ENCODE measurements at regions not wholly inside any gene's neighbourhood (a gene's known extent, or its start where the extent isn't known, plus 50 kb on each side); places are given as distances from the start of the nearest gene placed in this dataset.
A peak's percentile ranks its signal among the peaks of the same experiment; 100 is the strongest.

DNA sequence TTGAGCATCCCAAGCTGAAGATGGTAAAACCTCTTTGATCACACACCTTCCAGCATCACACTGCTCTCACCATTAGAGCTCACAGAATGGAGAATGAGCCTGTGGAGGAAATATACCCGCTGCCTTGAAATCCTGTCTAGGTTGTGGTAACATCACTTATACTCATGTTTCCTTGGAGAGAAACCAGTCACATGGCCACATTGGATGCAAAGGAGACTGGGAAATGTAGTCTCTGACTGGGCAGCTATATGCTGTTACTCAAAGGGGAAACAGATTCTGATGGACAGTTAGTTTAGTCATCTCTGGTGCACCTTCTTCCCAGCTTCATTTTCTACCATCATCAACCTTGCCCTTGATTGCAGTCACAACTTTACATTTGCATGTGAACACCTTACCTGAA lies 286.3 kb downstream of the ANKRD50 start:
- no peak for DNase-seq (ENCODE audit: low spot score)

DNA sequence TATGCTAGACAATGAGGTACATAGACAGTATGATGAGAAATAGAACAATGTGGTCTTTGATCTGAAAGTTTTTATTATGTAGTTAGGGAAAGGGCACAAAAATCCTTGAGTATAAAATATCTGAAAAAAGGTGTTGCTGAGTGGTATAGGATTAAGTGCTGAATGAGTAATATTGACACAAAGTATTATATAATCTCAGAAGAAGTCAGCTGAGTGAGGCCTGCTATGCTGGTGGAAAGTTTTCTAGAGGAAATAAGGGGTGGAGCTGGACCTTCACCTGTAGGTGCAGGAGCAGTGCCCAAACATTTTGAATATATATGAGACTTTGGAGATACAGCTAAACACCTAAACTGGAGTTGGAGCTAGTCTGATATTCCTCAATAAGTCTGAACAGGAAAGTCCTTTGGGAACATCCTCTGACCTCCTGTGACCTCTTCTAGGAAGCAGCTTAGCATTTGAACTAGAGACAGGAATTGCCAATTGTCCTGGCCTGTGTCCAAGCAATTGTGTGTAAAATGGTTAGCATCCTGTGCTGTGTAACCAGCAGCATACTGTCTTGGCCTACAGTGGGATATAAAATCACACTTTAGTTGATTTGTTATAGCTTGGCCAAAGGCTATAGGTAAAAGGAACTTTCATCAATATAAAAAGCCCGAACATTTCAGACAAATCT lies 285.3 kb downstream of the ANKRD50 start:
- DNase-seq (ENCODE audit: low spot score), result no peak

DNA sequence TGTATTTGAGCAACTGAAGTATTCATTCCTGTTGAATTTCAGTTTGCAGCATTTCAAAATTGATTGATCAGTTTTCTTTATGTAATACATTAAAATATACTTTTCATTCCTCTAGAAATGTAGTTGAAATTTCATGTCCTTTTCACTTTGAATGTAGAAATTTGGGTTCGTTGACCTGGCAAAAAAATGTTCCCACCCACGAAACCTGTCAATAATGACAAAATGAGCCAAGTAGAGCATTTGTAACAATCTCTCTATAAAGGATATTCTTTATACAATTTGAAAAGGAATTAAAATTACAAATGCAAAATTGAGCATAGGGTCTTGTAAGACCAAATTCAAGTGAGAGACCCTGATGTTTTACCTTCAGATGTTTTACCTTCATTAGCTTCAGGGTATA lies 283.9 kb downstream of the ANKRD50 start:
- no peak for DNase-seq (ENCODE audit: low spot score)

DNA sequence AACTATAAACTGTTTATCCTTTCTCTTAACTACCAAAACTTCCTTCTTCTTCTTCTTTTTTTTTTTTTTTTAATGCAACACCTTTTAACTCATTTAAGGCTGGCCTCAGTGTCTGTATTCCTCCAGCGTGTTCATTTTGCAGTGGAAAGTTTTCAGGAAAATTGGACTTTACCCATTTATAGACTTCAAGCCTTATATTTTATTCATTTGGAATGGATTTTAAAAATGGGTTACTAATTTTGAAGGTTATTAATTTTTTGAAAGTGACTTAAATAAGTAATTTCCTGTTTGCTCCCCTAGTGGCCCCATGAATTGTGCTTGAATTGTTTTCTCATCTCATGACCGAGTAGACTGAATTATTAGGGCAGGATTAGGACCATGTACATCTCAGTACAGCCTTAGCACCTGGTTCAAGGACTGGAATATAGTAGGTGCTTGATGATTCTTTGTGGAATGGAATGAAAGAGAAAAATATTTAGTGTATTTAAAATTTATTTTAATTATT lies 282.7 kb downstream of the ANKRD50 start:
- no peak for DNase-seq (ENCODE audit: low spot score)

DNA sequence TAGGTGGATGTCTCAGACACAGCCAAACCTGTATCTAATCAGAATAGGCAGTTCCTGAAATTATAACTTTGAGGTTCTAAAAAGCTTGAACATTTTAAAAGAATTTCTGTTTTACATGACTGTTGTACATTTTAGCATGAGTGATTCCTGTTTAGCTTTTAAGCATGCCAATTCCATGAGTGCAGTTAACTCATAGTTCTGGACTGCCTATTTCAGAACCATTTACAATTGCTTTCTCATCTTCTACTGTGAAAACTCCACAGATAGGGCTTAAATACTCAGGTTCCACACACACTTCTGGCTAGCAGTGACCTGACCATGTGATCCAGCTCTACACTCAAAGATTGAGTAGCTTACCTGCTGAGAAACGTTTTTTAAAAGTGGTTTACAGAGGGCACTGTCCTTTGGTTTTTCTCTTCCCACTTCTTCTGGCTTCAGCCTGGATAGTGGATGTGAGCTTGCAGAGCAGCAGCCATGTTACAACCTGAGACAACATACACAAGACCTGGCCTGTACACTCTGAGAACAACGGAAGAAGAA lies 280.8 kb downstream of the ANKRD50 start:
- no peak for DNase-seq (ENCODE audit: low spot score)

DNA sequence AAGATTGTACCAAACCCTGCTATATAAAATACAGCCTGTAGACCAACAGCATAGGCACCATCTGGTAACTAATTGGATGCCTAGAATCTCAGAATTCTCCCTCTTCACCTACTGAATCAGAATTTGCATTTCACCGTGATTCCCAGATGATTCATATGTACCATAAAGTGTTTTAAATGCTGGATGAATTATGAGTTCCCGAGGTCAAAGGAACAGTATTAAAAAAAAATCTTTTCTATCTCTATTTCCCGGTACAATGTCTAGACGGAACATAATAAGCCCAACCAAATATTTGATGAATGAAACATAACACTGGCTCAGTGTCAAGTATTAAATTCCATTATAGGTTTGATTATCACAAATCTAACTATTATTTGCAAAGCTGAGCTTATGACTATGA lies 280.0 kb downstream of the ANKRD50 start:
- no peak for DNase-seq (ENCODE audit: low spot score)

DNA sequence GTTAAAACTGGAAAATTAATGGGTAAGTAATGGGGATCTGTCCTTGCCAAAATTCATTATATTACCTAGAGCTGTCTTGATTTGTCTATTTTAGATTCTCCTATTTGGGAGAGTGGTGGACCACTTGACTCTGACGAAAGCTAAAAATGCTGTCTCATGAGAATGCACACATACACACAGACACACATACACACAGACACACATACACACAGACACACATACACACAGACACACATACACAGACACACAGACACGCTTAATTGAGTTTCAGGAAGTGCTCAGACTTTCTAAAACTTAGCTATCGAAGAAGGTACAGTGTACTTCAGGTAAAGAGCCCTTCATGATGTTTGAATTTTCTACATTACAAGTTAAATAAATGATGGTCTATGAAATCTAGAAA lies 279.5 kb downstream of the ANKRD50 start:
- no peak for DNase-seq (ENCODE audit: low spot score)

DNA sequence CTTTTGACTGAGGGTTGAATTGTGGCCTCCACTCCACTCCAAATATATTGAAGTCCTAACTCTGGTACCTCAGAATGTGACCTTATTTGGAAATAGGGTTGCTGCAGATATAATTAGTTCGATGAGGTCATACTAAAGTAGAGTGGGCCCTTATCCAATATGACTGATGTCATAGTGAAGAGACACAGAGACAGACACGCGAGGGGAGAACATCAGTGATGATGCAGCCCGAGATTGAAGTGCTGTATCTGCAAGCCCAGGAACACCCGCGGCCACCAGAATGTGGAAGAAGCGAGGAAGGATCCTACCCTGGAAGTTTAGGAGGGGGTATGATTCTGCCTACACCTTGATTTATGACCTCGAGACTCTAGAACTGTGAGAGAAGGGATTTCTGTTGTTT lies 279.0 kb downstream of the ANKRD50 start:
- no peak for DNase-seq (ENCODE audit: low spot score)

DNA sequence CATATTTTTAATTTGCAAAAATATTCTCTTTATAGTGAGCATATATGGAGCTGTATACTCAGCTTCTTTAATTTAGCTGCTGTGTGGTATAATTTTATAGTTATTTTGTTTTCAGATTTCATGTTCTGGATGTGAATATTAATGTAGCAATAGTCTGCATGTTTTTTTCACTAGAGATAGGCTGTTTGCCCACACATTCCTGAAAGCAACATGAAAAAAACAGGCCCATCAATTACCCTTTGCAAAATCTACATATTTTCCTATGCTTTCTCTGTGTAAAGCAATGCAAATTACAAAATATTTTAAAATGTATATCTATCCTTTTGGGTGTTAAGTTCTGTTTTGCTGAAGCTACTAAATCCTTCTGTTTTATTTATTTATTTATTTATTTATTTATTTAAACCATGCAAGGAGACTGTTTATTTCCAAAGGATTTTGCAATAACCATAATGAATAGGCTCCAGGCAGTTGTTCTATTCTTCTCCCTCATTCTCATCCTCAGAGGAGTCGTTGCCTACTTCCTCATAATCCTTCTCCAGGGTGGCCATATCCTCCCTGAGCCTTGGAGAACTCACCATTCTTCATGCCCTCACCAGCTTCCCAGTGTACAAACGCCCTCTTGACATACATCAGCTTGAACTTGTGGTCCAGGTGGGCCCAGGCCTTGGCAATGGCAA lies 277.1 kb downstream of the ANKRD50 start:
- DNase-seq (ENCODE audit: low spot score), result no peak

DNA sequence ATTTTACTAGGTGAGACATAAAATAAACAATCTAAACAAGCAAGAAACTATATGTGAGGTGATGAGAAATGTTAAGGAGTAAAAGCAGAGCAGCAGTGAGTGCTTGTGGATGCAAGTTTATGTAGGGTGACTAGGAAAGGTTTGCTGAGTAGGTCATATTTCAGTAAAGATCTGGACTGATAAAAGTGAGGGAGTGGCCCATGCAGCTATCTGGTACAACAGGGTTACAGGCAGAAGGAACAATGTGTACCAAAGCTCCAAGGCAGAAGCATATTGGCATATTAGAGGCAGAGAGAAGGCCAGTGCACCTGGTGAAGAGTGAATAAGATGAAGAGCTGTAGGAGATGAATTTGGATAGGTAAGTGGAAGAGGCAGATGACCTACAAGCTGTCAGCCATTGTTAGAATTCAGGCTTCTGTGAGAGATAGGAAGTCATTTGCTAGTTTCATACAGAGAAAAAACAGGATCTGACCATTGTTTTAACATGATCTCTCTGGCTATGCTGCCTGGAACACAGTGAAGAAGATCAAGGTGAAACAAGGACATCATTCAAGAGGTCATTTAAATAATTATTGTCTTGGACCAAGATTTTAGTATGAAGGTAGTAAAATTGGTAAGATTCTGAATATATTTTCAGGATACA lies 274.6 kb downstream of the ANKRD50 start:
- DNase-seq (ENCODE audit: low spot score), result no peak

DNA sequence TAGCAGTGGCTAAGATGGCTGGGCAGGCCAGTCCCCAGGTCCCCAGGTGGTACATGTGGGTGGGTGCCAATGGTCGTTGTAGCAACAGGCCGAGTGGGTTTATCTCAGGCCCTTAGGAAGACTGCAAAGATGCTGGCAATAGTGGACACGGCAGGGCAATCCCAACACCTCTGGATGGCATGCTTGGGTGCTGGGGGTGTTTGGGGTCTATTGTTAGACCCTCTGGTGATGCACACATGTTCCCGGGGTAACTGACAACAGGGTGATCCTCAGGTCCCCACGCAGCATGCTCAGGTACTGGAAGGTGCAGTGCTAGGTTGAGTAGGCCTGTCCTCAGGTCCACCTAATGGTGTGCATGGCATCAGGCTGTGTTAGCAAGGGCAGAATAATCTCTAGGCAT lies 267.5 kb downstream of the ANKRD50 start:
- no peak for DNase-seq (ENCODE audit: low spot score)

DNA sequence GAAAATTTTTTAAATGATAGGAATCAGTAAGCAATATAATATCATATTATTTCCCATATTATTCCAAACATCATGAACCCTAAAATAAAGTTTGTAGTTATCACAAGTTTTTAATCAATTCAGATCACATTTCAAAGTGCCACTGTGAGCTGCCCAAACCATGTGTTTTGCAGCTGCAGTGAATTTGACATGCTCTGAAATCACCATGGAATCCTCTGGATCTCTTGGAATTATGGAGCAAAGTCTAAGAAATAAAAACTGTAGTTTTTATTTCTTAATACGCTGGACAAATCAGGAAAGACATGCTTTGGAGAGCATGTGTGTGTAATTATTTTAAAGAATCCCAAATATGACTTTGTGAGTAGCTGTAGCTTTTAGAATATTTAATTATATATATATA lies 262.7 kb downstream of the ANKRD50 start:
- no peak for DNase-seq (ENCODE audit: low spot score)

DNA sequence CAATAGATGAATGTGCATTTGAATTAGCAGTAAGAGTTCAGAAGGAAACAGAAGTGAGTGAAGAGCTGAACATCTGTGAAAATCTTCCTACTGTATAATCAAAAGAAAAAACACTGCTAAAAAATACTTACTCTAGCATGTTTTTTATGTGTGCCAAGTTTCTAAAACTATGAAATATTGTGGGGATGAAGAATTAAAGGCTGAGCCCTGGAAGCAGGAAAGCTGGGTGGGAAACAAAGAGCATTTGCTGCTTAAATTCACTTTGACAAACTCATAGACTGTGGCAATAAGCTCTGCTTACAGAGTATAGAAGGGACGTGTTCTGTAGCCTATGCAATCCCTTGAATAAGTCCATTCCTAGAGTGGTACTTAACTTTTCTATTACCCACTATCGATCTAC lies 261.7 kb downstream of the ANKRD50 start:
- DNase-seq (ENCODE audit: low spot score), result no peak

DNA sequence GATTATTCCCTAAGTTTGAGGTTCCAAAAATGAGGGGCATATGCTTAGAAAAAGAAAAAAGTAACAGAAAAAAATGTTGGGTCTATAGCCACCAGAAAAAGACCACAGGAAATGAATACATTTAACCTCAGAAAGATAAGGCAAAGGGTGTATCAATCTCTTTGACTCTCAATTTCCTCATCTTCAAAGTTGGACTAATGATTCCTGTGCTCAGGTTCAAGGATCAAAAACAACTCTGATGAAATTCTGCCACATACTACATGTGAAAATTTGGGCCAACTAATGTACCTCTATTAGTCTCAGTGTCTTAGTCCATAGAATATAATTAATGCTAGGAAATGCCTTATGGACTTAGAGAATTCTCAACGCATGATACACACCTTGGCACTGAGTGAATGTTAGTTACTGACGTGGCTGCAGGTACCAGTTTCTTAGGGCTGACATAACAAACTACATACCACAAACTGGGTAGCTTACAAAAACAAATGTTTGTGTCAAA lies 257.7 kb downstream of the ANKRD50 start:
- DNase-seq (ENCODE audit: low spot score), result no peak

DNA sequence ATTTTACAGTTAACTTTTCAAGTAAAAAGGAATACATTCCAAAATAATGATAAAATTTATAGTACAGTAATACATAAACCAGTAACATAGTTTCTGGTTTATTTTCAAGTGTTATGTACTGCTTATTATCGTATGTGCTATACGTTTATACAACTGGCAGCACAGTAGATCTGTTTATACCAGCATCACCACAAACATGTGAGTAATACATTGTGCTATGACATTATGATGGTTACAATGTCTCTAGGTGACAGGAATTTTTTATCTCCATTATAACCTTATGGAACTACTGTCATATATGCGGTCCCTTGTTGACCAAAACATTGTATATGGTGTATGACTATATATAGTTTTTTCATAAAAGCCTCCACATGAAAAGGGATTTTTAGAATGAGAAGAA lies 256.9 kb downstream of the ANKRD50 start:
- DNase-seq (ENCODE audit: low spot score), result no peak

DNA sequence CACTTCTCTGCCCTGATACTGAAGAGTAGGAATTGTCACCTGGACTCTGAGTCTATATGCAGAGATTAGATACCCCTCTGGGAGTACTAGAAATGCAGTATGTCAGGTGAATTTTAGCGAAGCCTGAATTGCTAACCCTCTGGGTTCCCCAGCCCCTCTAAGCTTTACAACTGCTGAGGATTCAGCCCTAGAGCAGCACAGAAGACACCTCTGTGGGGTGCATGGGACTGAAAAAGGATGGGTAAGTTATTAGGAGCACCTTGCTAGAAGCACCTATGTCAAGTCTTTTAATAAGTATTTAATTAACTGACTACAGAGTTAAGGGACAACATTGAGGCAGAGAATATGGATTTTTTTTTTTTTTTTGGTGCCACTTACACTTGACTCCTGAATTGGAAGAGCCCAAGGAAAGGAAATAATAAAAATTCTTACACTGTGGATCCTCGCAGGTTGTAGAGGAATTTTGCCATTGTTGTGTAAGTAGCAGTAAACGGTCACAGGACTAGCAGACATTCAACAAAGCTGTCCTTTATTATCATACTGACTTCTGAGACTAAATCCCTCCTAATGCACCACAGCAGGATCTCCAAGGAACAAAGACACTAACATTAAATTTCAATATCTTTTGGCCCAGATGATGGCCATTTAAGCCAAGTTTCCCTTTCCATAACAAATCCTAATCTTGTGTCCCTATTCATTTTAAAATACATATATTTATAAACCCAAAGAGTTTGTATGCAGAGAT lies 253.2 kb downstream of the ANKRD50 start:
- no peak for DNase-seq (ENCODE audit: low spot score)

DNA sequence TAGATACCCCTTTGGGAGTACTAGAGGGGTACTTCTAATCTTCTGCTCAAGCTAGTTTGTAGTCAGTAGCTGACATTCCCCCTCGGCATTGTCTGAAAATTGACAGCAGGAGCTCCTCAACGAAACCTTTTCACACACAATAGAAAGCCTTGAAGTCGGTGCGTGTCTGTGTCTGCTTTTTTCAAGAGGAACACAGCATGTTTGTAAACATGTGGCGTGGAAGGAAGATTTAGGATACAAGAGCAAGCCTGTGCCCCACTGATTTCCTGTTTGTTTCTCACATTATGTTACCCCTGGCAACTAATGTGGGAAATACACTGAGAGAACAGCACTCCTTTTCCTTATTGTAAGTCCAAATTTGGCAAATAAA lies 252.6 kb downstream of the ANKRD50 start:
- DNase-seq (ENCODE audit: low spot score), result no peak

DNA sequence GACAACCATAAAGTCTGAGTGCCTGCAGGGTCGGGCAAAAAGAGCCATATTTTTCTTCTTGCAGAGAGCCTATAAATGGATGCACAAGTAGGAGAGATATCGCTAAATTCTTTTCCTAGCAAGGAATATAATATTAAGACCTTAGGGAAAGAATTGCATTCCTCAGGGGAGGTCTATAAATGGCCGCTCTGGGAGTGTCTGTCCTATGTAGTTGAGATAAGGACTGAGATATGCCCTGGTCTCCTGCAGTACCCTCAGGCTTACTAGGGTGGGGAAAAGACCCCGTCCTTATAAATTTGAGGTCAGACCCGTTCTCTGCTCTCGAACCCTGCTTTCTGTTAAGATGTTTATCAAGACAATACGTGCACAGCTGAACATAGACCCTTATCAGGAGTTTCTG lies 250.9 kb downstream of the ANKRD50 start:
- peak; percentile 7 for DNase-seq (ENCODE audit: low spot score)

DNA sequence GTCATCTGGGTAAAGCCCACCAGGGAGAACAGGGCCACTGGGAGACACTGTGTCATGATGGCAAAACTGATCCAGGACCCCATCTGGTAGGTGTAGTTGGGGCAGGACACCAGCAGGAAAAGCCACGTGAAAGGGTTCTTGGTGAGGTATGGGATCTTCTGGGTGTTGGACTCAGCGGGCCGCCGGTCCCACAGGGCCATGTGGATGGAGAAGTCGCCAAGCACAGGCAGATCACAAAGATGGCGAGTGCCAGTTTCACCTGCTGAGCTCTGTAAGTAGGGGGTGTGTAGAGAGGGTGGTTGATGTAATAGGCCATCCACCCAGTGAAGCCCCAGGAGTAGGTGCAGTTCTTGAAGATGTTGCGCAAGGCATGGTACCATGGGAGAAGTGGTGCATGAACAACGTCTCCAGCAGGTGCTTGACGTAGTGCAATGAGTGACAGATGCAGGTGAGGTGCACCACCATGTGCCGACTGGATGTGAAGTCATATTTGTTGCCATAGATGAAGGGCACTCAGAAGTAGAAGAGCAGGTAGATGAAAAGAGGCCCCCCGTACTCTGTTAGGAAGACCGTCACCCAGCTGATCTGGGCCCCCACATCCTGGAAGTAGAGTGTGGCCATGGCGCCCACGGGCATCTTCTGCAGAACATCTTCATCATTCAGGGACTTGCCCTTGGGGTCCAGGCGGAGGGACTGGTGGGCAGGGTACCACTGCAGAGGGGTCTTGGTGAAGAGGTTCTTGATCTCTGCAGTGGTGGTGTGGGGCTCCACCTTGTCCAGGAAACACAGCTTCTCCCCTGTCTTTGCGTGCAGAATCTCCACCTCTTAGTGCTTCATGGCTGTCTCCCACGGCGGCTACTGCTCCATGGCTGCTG lies 249.3 kb downstream of the ANKRD50 start:
- DNase-seq (ENCODE audit: low spot score), result no peak

DNA sequence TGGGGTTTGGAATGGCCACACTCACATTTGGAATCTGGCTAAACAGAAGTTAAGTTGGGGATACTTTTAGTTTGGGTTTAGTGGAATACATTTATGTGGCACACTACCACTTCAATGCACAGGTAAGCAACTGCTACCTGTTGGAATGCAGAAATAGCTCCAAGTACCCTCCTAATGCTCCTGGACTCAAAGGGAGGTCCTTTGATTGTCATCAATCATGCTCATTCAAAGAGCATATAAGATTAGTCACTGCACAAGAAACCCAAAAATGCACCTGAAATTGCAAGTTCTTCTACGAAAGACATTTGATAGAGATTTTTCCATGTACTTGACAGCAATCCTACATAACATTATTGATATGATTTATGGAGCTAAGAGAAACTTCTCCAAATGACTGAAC lies 247.7 kb downstream of the ANKRD50 start:
- DNase-seq (ENCODE audit: low spot score), result no peak

DNA sequence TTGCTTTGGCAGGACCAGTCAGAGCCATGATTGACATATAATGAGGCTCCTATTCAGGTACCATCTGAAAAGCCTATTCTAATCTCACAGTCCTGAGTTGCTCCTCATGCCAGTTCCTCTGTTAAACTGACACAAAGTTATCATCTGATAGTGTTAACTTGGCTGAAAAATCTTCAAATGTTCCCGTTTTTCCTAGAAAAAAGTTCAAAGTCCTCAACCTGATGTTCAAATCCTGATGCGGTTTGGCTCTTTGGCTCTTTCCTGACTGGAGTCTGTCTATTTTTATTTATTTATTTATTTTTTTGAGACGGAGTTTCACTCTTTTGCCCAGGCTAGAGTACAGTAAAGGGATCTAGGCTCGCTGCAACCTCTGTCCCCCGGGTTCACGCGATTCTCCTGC lies 244.2 kb downstream of the ANKRD50 start:
- DNase-seq (ENCODE audit: low spot score), result no peak

Measured in NAMALWA (cell line).